ENCODE measurements at regions not wholly inside any gene's neighbourhood (a gene's known extent, or its start where the extent isn't known, plus 50 kb on each side); places are given as distances from the start of the nearest gene placed in this dataset.

GRCh38 chr6:170029416-170030283 is 261.2 kb downstream of the DLL1 start:
- no peak for DNase-seq (ENCODE audit: low read depth)

- DNase-seq (ENCODE audit: low read depth): no peak
These were observed 262.1 kb downstream of the DLL1 start for GRCh38 chr6:170028629-170029345.

DNA sequence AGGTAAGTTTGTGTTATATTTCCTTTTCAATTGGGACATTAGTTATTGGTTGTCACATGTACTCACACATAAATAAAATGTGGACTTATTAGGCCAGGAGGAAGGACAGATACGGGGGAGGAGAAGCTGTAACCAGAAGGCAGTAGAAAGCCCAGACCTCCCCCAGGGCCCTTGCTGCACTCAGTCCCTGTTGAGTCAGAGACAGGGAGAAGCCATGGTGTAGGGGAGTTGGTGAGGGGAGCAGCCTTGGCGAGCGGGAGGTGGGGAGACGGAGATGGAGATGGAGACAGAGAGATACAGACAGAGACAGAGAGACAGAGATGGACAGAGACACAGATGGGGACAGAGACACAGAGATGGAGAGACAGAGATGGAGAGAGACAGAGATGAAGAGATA is 263.2 kb downstream of the DLL1 start:
- DNase-seq (ENCODE audit: low read depth): no peak

DNA sequence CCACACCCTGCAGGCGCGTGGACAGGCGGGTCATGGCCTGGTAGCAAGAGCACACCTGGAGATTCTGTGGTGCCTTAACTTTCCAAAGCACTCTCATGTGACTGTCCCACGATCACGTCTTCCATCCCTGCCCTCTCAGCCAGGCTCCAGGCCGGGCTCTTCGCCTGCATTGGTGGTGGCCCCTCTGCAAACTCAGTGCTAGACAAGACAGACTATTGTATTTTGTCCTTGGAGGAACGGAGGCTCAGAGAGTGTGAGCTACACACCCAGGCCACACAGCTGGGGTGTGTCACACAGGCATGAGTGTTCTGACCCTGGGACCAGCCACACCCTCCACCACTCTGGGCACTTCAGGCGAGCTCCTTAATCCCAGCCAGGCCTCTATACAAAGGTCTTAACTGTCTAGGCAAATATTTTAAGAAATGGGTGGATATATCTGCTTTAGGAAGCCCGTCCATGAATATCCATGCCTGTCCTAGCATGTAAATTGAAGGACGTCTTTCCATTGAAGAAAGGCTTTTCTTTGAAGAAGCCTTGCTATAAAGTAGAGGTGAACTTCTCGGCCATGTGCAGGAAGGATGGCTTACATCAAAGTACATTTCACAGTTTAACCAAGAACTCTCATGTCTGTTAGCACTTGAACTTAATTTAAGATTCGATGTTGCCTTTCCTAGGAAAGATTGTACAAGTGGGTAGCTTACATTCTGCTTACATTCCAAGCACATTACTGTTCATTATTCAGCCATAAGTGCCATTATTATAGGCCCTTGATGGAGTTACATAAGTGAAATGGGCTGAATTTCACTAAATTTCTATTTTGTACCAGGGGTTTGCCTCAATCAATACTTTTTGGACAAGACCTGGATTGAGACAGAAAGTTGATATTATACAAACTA is 263.9 kb downstream of the DLL1 start:
- no peak for DNase-seq (ENCODE audit: low read depth)

GRCh38 chr6:170025935-170026750 is 264.7 kb downstream of the DLL1 start:
- no peak for DNase-seq (ENCODE audit: low read depth)

GRCh38 chr6:170025341-170025911 is 265.5 kb downstream of the DLL1 start:
- no peak for DNase-seq (ENCODE audit: low read depth)

GRCh38 chr6:170024940-170025339 is 265.9 kb downstream of the DLL1 start:
- DNase-seq (ENCODE audit: low read depth): no peak

- DNase-seq (ENCODE audit: low read depth): no peak
These were observed 267.0 kb downstream of the DLL1 start for GRCh38 chr6:170023620-170024521.

- no peak for DNase-seq (ENCODE audit: low read depth)
These were observed 267.9 kb downstream of the DLL1 start for GRCh38 chr6:170022827-170023619.

GRCh38 chr6:170022291-170022722 is 268.6 kb downstream of the DLL1 start:
- DNase-seq (ENCODE audit: low read depth): no peak

DNA sequence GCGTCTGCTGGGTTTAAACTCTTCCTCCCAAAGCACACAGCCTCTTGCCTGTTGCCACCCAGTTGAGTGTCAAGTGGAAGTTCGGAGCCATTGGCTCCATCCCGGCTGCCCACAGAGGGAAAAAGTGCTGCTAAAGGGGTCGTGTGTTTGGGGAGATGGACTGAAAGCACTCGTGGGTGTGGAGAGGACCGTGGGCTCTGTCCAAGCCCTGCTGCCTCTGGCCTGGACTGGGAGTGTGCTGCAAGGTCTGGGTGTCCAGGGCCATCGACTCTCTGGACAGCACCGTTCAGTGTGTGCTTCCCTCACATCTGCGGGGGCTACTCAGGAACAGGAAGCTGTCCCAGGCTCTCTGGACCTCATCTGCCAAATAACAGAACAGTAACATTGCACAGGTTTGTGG is 269.3 kb downstream of the DLL1 start:
- DNase-seq (ENCODE audit: low read depth): no peak

- no peak for DNase-seq (ENCODE audit: low read depth)
These were observed 268.6 kb downstream of the ERMARD start for GRCh38 chr6:170019818-170020583.

DNA sequence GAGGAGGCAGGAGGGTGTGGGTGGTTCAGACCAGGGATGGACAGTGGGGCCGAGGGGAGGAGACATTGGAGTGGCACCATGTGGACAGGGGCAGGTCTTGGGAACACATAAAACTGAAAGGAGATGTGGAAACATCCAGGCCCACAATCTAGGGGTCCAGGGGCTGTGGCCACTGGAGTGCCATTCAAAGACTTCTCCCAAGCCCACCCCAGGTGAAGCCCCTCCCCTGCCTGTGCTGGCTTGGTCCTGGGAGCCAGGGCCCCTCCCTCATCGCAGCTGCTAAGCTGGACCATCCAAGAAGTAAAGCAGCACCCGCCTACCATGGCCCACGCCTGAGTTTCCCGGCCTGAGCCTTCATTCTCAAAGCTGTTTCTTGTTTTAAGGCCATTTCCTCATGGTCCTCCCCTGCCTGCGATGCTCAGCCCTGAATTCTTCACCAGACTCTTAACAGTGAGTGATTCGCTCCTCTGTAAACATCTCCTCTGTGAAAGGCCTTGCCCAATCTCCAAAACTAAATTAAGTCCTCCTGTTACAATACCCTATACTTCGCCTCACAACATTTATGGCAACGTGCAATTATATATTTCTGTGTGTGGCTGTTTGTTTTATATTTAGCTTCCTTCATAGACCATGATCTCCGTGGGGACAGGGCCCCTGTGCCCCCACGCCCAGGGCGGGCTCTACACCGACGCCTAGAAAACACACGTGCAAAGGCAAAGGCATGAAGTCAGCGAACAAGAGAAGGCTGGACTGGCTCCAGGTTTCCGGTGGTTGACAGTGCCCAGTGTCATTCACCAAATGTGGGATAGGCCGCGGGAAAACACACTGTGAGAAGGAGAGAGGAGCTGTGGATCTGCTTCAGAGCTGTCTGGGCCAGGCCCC is 267.8 kb downstream of the ERMARD start:
- DNase-seq (ENCODE audit: low read depth): no peak

DNA sequence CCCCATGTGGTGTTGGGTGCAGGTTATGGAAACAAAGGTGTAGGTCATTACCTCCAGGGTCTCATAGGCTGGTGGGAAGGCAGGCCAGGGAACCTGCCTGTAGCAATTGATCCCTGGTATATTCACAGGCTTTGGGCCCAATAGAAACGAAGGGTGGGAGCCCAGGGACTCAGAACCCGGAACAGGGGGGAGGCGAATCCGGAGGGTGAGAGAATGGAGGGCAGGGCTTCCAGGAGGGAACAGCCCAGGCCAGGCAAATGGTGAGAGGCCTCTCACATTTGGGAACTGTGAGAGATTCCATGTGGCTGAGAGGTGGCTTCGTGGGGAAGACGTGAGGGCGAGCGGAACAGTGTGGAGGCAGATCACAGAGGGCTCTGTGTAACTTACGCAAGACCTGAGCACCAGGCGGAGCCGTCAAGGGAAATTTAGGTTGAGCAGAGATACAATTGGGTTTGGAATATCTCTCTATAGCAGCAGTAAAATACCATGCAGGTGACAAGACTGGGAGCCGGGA is 267.1 kb downstream of the ERMARD start:
- no peak for DNase-seq (ENCODE audit: low read depth)

DNA sequence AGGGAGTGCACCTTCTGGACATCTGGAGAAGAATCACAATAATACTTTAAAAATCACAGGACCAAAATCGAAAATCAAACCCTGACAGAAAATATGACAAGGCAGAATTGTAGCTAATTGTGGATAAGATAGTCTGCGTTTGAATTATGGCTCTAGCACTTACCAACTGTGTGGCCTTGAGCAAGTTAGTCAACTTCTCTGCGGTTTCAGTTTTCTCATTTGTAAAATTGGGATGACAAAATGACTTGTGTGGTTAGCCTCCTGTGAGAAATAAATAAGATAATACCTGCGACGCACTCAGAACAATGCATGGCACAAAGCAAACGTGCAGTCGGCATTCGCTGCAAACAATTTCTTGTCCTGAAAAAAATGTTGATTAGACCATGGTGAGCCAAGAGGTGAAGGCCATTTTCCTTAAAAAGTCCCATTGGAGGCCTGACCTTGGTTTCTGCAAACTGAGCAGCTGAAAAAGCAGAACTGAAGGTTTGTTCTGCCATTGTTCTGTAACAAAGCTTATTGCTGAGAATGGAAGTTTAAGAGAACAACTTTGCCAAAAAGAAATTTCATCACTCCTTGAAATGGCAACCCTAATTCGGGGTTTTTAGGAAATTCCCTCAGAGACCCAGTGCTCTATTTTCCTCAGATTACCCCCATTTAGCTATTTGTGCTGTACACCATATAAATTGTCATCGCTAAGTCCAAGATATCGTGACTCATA is 266.3 kb downstream of the ERMARD start:
- no peak for DNase-seq (ENCODE audit: low read depth)

- no peak for DNase-seq (ENCODE audit: low read depth)
These were observed 262.4 kb downstream of the ERMARD start for GRCh38 chr6:170013815-170014214.

- DNase-seq (ENCODE audit: low read depth): no peak
These were observed 260.6 kb downstream of the ERMARD start for GRCh38 chr6:170012037-170012330.
